H9 (cell line): ENCODE measurements at regions not wholly inside any gene's neighbourhood (a gene's known extent, or its start where the extent isn't known, plus 50 kb on each side); places are given as distances from the start of the nearest gene placed in this dataset.

Experiments
- DNase-seq: peaks from one replicate; pipeline ENCODE4 v3.0.0-alpha.2; 2017
- H2AFZ ChIP-seq: one replicate; pipeline ENCODE4 v1.6.1; 2013; ENCODE audit warnings: mild to moderate bottlenecking, low read length, control low read depth, moderate library complexity
- H2AK5ac ChIP-seq: 2 replicates; pipeline ENCODE4 v1.6.1; 2013; ENCODE audit warnings: low read length, control low read depth, mixed read lengths; ENCODE audit not compliant: insufficient read length
- H2BK120ac ChIP-seq: one replicate; pipeline ENCODE4 v1.6.1; 2013; ENCODE audit warnings: low read depth, mild to moderate bottlenecking, low read length, control low read depth, inconsistent platforms; ENCODE audit not compliant: poor library complexity, severe bottlenecking
- H2BK12ac ChIP-seq: 2 replicates; pipeline ENCODE4 v1.6.1; 2013; ENCODE audit warnings: low read length, control low read depth, mixed read lengths, low read depth; ENCODE audit not compliant: insufficient read length
- H2BK15ac ChIP-seq: 2 replicates; pipeline ENCODE4 v1.6.1; 2013; ENCODE audit warnings: low read depth, low read length, control low read depth
- H2BK20ac ChIP-seq: one replicate; pipeline ENCODE4 v1.6.1; 2013; ENCODE audit warnings: low read depth, mild to moderate bottlenecking, low read length, control low read depth, inconsistent platforms; ENCODE audit not compliant: poor library complexity, severe bottlenecking
- H2BK5ac ChIP-seq: 2 replicates; pipeline ENCODE4 v1.6.1; 2013; ENCODE audit warnings: low read length, control low read depth, mixed read lengths; ENCODE audit not compliant: insufficient read length
- H3K14ac ChIP-seq: 2 replicates; pipeline ENCODE4 v1.6.1; 2013; ENCODE audit warnings: low read length, control low read depth; ENCODE audit not compliant: insufficient read depth
- H3K18ac ChIP-seq: 2 replicates; pipeline ENCODE4 v1.6.1; 2013; ENCODE audit warnings: low read depth, mild to moderate bottlenecking, mixed read lengths, low read length, control low read depth; ENCODE audit not compliant: insufficient read length
- H3K23ac ChIP-seq: 2 replicates; pipeline ENCODE4 v1.6.1; 2013; ENCODE audit warnings: low read length, control low read depth, mixed read lengths, low read depth; ENCODE audit not compliant: insufficient read length
- H3K23me2 ChIP-seq: 2 replicates; pipeline ENCODE4 v1.6.1; 2013; ENCODE audit warnings: low read depth, mild to moderate bottlenecking, mixed read lengths, low read length, control low read depth; ENCODE audit not compliant: insufficient read length, poor library complexity, severe bottlenecking
- H3K27ac ChIP-seq: 2 replicates; pipeline ENCODE4 v1.5.1; 2013; ENCODE audit warnings: low read length, control low read depth, mixed read lengths, low read depth; ENCODE audit not compliant: insufficient read length
- H3K27me3 ChIP-seq: 2 replicates; pipeline ENCODE4 v1.6.1; 2013; ENCODE audit warnings: low read length, control low read depth, inconsistent platforms; ENCODE audit not compliant: insufficient read depth
- H3K4ac ChIP-seq: 2 replicates; pipeline ENCODE4 v1.6.1; 2013; ENCODE audit warnings: low read depth, mild to moderate bottlenecking, control low read depth, inconsistent platforms, low read length, moderate library complexity
- H3K4me1 ChIP-seq: 2 replicates; pipeline ENCODE4 v1.6.1; 2013; ENCODE audit warnings: low read length, control low read depth, inconsistent platforms; ENCODE audit not compliant: insufficient read depth
- H3K4me2 ChIP-seq: 2 replicates; pipeline ENCODE4 v1.6.1; 2013; ENCODE audit warnings: low read length, control low read depth, mixed read lengths; ENCODE audit not compliant: insufficient read length, insufficient read depth
- H3K56ac ChIP-seq: 2 replicates; pipeline ENCODE4 v1.6.1; 2013; ENCODE audit warnings: low read depth, mild to moderate bottlenecking, mixed read lengths, low read length, control low read depth; ENCODE audit not compliant: insufficient read length
- H3K79me1 ChIP-seq: 2 replicates; pipeline ENCODE4 v1.6.1; 2013; ENCODE audit warnings: low read depth, mild to moderate bottlenecking, moderate library complexity, low read length, control low read depth, inconsistent platforms; ENCODE audit not compliant: insufficient read depth, poor library complexity, severe bottlenecking
- H3K79me2 ChIP-seq: 2 replicates; pipeline ENCODE4 v1.6.1; 2013; ENCODE audit warnings: low read length, control low read depth, inconsistent platforms; ENCODE audit not compliant: insufficient read depth
- H3K9ac ChIP-seq: 2 replicates; pipeline ENCODE4 v1.6.1; 2013; ENCODE audit warnings: low read length, control low read depth, mixed read lengths; ENCODE audit not compliant: insufficient read length; ENCODE audit errors: extremely low read depth
- H3K9me3 ChIP-seq: one replicate; pipeline ENCODE4 v1.6.1; 2013; ENCODE audit warnings: low read depth, low read length, inconsistent platforms; ENCODE audit not compliant: control insufficient read depth
- H3T11ph ChIP-seq: one replicate; pipeline ENCODE4 v1.6.1; 2013; ENCODE audit warnings: mild to moderate bottlenecking, low read length, control low read depth, inconsistent platforms
- H4K20me1 ChIP-seq: one replicate; pipeline ENCODE4 v1.6.1; 2013; ENCODE audit not compliant: control insufficient read depth, insufficient read length, insufficient read depth
- H4K5ac ChIP-seq: 2 replicates; pipeline ENCODE4 v1.6.1; 2013; ENCODE audit warnings: low read depth, mild to moderate bottlenecking, mixed read lengths, low read length, control low read depth; ENCODE audit not compliant: insufficient read length
- H4K8ac ChIP-seq: replicated peaks from 2 replicates; pipeline ENCODE4 v1.6.1; 2013; ENCODE audit warnings: low read length, control low read depth, mixed read lengths, low read depth; ENCODE audit not compliant: insufficient read length
- H4K91ac ChIP-seq: 2 replicates; pipeline ENCODE4 v1.6.1; 2013; ENCODE audit warnings: low read depth, mild to moderate bottlenecking, moderate library complexity, mixed read lengths, low read length, control low read depth; ENCODE audit not compliant: insufficient read length
- H3K27ac Mint-ChIP-seq, 3 experiments: 2 replicates in 2 of 3; 3 replicates in 1 of 3; pipeline ENCODE4 v1.8.0; 2020 to 2021; ENCODE audit warnings: mixed read lengths in 3 of 3, mild to moderate bottlenecking in 1 of 3, moderate library complexity in 1 of 3
- H3K27me3 Mint-ChIP-seq: 2 replicates; pipeline ENCODE4 v1.8.0; 2021; ENCODE audit warnings: low read depth, mild to moderate bottlenecking, moderate library complexity, mixed read lengths
- H3K36me3 Mint-ChIP-seq, 3 experiments: 2 replicates in 2 of 3; 3 replicates in 1 of 3; pipeline ENCODE4 v1.8.0; 2020 to 2021; ENCODE audit warnings: low read depth in 3 of 3, mixed read lengths in 3 of 3; ENCODE audit not compliant: insufficient read depth in 1 of 3
- H3K4me1 Mint-ChIP-seq, 2 experiments: 2 replicates each; pipeline ENCODE4 v1.8.0; 2020; ENCODE audit warnings: mixed read lengths in 2 of 2
- H3K4me3 Mint-ChIP-seq, 2 experiments: 2 replicates in 1 of 2; 3 replicates in 1 of 2; pipeline ENCODE4 v1.8.0; 2020 to 2021; ENCODE audit warnings: mild to moderate bottlenecking in 2 of 2, mixed read lengths in 2 of 2, moderate library complexity in 1 of 2
- H3K9me3 Mint-ChIP-seq, 2 experiments: 2 replicates in 1 of 2; 3 replicates in 1 of 2; pipeline ENCODE4 v1.8.0; 2020; ENCODE audit warnings: mild to moderate bottlenecking in 2 of 2, mixed read lengths in 2 of 2, moderate library complexity in 1 of 2
- WGBS: extraction: QIAGEN DNeasy Blood & Tissue Kit; methylation state at CpG from one replicate; pipeline ENCODE4 v1.1.7; 2013; ENCODE audit warnings: missing lambda C conversion rate, low lambda C conversion rate, mixed read lengths; ENCODE audit not compliant: insufficient read length; ENCODE audit errors: extremely low coverage; 5-methylcytosine and 5-hydroxymethylcytosine counted together
- TF ChIP-seq, protein P1 (sequence below): fragments of 200-600 bp; sonication (generic); conservative IDR thresholded peaks from 3 replicates; pipeline ENCODE4 v1.8.0; 2021; ENCODE audit warnings: antibody characterized with exemption, mild to moderate bottlenecking

DNA sequence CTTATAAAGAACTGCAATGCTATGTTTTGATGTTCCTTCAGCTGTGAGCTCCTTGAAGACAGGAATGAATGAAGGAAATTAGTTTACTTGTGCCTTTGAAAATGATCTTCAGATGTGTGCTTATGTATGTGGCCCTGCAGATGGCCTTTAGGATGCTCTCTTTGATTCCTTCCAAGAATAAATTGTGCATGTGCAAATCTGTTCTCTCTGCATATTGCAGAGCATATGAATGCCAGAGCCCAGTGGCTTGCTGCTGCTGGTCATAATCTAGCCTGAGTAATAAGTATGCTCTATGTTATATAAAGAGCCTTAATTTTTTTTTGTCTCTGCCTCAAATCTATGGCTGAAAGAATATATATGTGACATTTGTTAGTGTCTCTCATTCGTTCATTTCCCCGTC is 341.9 kb upstream of the NOVA1 start:
- no peak overlapping the region for H2AFZ ChIP-seq
- H3K79me2 ChIP-seq, result no peaks in the 10 kb centered on the region
- H3K4ac ChIP-seq, result no peak overlapping the region
- no peaks in the 10 kb centered on the region for H3K23me2 ChIP-seq
- no peaks in the 10 kb centered on the region for H4K20me1 ChIP-seq
- Mint-ChIP-seq H3K27ac (no peak overlapping the region), H3K9me3 (peaks cover 14 to 21% of the 10 kb centered on the region in 2 experiments), H3K4me1 (peaks cover 32 to 38% of the 10 kb centered on the region in 2 experiments), H3K36me3 (peaks cover 0 to 30% (median 21%) of the 10 kb centered on the region in 3 experiments; a peak in 6 of 7 replicates), H3K27me3 (no peaks in the 10 kb centered on the region), H3K4me3 (no peak overlapping the region)
- no CpG with 5 or more reads among the region's 2 CpGs for WGBS
- H3K56ac ChIP-seq, result no peak overlapping the region
- H3K4me2 ChIP-seq, result no peak overlapping the region
- DNase-seq, result no peak
- no peak overlapping the region for H3K23ac ChIP-seq
- no peak overlapping the region for H4K8ac ChIP-seq
- H2AK5ac ChIP-seq, result no peak overlapping the region
- no peak overlapping the region for H2BK12ac ChIP-seq
- H3K4me1 ChIP-seq, result peaks cover 4% of the 10 kb centered on the region
- H4K5ac ChIP-seq, result no peak overlapping the region
- H3K27me3 ChIP-seq, result no peaks in the 10 kb centered on the region
- TF ChIP-seq, protein P1, sequence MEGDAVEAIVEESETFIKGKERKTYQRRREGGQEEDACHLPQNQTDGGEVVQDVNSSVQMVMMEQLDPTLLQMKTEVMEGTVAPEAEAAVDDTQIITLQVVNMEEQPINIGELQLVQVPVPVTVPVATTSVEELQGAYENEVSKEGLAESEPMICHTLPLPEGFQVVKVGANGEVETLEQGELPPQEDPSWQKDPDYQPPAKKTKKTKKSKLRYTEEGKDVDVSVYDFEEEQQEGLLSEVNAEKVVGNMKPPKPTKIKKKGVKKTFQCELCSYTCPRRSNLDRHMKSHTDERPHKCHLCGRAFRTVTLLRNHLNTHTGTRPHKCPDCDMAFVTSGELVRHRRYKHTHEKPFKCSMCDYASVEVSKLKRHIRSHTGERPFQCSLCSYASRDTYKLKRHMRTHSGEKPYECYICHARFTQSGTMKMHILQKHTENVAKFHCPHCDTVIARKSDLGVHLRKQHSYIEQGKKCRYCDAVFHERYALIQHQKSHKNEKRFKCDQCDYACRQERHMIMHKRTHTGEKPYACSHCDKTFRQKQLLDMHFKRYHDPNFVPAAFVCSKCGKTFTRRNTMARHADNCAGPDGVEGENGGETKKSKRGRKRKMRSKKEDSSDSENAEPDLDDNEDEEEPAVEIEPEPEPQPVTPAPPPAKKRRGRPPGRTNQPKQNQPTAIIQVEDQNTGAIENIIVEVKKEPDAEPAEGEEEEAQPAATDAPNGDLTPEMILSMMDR, result no peak
- no peak overlapping the region for H3K18ac ChIP-seq
- no peak overlapping the region for H2BK20ac ChIP-seq
- no peak overlapping the region for H4K91ac ChIP-seq
- H3K14ac ChIP-seq, result no peak overlapping the region
- no peaks in the 10 kb centered on the region for H3K79me1 ChIP-seq
- H3K9me3 ChIP-seq, result peaks cover 5% of the 10 kb centered on the region
- H2BK120ac ChIP-seq, result no peak overlapping the region
- H2BK5ac ChIP-seq, result no peak overlapping the region
- H3T11ph ChIP-seq, result no peak overlapping the region
- no peak overlapping the region for H3K9ac ChIP-seq
- no peak overlapping the region for H2BK15ac ChIP-seq
- H3K27ac ChIP-seq, result no peak overlapping the region
